ENCODE measurements at regions not wholly inside any gene's neighbourhood (a gene's known extent, or its start where the extent isn't known, plus 50 kb on each side); places are given as distances from the start of the nearest gene placed in this dataset.

DNA sequence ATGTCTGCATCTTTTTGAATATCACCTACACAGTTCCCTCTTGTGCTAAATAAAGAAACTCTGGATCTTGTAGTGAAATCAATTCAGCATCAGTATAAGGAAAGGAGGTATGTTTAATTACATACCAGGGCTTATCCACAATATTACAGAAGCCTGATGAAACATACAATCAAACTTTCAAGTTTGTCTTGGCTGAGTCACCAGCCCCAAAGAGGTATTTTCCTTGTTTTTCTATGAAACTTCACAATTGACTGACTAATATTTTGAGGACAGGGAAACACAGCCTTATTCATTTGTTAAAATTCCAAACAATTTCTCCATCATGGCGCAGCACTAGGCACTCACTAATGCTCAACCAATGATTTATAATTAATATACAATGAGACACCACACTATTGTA, 952.4 kb downstream of the PCDH17 start:
- Histone ChIP-seq H3K27me3 (no peaks in the 10 kb centered on the region), H3K9me3 (no peaks in the 10 kb centered on the region), H3K27ac (no peak overlapping the region), H3K36me3 (no peaks in the 10 kb centered on the region), H3K4me1 (no peaks in the 10 kb centered on the region), H3K4me3 (no peak overlapping the region)
- no peak for TF ChIP-seq POLR2A (IDR thresholded peaks at IDR 0.05)
- TF ChIP-seq, protein P1, sequence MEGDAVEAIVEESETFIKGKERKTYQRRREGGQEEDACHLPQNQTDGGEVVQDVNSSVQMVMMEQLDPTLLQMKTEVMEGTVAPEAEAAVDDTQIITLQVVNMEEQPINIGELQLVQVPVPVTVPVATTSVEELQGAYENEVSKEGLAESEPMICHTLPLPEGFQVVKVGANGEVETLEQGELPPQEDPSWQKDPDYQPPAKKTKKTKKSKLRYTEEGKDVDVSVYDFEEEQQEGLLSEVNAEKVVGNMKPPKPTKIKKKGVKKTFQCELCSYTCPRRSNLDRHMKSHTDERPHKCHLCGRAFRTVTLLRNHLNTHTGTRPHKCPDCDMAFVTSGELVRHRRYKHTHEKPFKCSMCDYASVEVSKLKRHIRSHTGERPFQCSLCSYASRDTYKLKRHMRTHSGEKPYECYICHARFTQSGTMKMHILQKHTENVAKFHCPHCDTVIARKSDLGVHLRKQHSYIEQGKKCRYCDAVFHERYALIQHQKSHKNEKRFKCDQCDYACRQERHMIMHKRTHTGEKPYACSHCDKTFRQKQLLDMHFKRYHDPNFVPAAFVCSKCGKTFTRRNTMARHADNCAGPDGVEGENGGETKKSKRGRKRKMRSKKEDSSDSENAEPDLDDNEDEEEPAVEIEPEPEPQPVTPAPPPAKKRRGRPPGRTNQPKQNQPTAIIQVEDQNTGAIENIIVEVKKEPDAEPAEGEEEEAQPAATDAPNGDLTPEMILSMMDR (IDR thresholded peaks at IDR 0.05): no peak
- DNase-seq: no peak

DNA sequence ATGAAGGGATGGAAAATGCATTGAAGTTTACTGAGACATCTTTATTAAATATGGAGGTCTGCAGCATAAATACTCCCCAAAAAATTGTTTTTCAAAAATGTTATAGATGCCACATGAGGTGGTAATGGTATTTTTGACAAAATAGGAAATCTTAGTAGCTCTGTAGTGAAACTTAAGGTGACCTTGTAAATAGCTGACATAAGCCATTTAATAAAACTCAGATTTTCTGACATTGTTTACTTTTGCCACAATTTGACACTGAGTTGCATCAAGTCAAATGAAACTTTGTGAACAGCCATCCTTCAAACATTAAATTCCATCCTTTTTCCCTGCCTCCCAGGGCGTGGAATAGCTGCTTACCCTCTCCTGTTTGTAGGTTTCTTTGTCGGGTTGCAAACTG, 953.1 kb downstream of the PCDH17 start:
- Histone ChIP-seq H3K9me3 (no peaks in the 10 kb centered on the region), H3K4me3 (no peak overlapping the region), H3K27me3 (no peaks in the 10 kb centered on the region), H3K36me3 (no peaks in the 10 kb centered on the region), H3K4me1 (no peaks in the 10 kb centered on the region), H3K27ac (no peak overlapping the region)
- no peak for DNase-seq
- TF ChIP-seq, protein P1 (IDR thresholded peaks at IDR 0.05): no peak
- no peak for TF ChIP-seq POLR2A (IDR thresholded peaks at IDR 0.05)

DNA sequence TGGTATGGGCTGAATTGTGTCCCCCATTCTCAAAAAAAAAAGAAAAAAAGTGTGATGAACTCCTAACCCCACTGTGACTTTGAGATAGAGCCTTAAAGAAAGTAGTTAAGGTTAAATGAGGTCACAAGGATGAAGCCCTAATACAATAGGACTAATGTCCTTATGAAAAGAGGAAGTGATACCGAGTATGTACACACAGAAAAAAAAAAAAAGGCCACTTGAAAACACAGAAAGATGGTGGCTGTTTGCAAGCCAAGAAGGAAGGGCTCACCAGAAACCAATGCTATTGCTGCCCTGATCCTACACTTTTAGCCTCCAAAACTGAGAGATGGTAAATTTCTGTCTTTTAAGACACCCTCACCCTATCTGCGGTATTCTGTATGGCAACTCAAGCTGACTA, 955.6 kb downstream of the PCDH17 start:
- no peak for TF ChIP-seq POLR2A (IDR thresholded peaks at IDR 0.05)
- TF ChIP-seq, protein P1 (IDR thresholded peaks at IDR 0.05): no peak
- no peaks in the 10 kb centered on the region for H3K9me3 ChIP-seq
- no peak for DNase-seq

DNA sequence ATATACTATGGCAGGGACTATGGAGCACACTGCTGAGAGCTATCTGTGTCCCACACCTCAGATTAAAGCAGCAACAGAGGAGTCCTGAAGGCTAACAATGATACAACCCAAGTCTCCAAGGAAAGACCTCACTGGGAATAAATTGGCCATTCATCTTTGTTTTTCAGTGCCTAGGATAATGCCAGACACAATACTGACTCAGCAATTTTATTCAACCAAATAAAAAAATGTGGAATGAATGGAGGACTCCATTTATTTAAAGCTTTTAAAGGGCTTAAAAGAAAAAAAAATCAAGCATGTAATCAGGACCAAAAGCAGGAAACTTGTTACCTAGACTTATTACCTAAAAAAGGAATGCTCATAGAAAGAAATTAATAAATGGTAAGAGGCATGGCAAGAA, 960.5 kb downstream of the PCDH17 start:
- H3K36me3 ChIP-seq: no peaks in the 10 kb centered on the region

More for the DNA sequence above, 955.6 kb downstream of the PCDH17 start:
- H3K36me3 ChIP-seq: no peaks in the 10 kb centered on the region
- H3K4me1 ChIP-seq: no peaks in the 10 kb centered on the region
- H3K4me3 ChIP-seq: no peak overlapping the region
- no peak overlapping the region for H3K27ac ChIP-seq
- no peaks in the 10 kb centered on the region for H3K27me3 ChIP-seq

DNA sequence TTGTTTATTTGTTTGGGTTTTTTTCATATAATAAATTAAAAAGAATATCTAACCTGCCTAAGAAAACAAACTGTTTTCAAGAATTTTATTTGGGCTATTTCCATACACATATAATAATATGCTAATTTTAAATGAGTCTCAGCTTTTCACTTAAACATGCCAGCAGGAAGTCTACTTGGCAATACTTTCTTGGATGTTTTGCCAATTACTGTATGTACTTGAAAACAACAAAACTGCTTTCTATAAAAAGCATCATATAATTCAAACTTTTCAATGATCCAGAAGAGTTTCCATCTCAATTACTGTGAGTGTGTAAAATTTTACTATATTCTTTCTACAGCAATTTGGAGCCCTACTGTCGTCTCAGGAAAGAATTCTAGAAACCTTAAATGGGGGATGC, 961.2 kb downstream of the PCDH17 start:
- no peak overlapping the region for H3K27ac ChIP-seq
- H3K27me3 ChIP-seq: no peaks in the 10 kb centered on the region
- no peak overlapping the region for H3K4me3 ChIP-seq
- TF ChIP-seq POLR2A (IDR thresholded peaks at IDR 0.05): no peak
- TF ChIP-seq, protein P1 (IDR thresholded peaks at IDR 0.05): no peak
- H3K9me3 ChIP-seq: no peaks in the 10 kb centered on the region
- no peak for DNase-seq
- no peaks in the 10 kb centered on the region for H3K36me3 ChIP-seq
- H3K4me1 ChIP-seq: no peaks in the 10 kb centered on the region

More for the DNA sequence above, 960.5 kb downstream of the PCDH17 start:
- TF ChIP-seq POLR2A (IDR thresholded peaks at IDR 0.05): no peak
- TF ChIP-seq, protein P1 (IDR thresholded peaks at IDR 0.05): no peak
- no peak overlapping the region for H3K27ac ChIP-seq
- no peaks in the 10 kb centered on the region for H3K4me1 ChIP-seq
- no peaks in the 10 kb centered on the region for H3K9me3 ChIP-seq
- H3K27me3 ChIP-seq: no peaks in the 10 kb centered on the region
- DNase-seq: no peak
- H3K4me3 ChIP-seq: no peak overlapping the region

Measured in Peyer's patch (tissue), 4 donors.